ENCODE measurements at regions not wholly inside any gene's neighbourhood (a gene's known extent, or its start where the extent isn't known, plus 50 kb on each side); places are given as distances from the start of the nearest gene placed in this dataset.

- no peaks in the 10 kb centered on the region for H3K9me3 ChIP-seq
- WGBS (ENCODE audit: missing lambda C conversion rate) = 6% methylated on average over 6 of the region's 6 CpGs
- H3K27ac ChIP-seq = no peak overlapping the region
- no peak for TF ChIP-seq ELK1 (IDR thresholded peaks at IDR 0.05; ENCODE audit: low read depth, low read length)
- TF ChIP-seq ESRRA (IDR thresholded peaks at IDR 0.05; ENCODE audit: borderline replicate concordance, low read length) = no peak
- no peak for TF ChIP-seq ATOH8 (CRISPR knock-in tag; IDR thresholded peaks at IDR 0.05; ENCODE audit: low read depth)
- no peak for TF ChIP-seq FOSL2 (IDR thresholded peaks at IDR 0.05)
- no peak for TF ChIP-seq FOSL2 (CRISPR knock-in tag; IDR thresholded peaks at IDR 0.05)
- no peak for TF ChIP-seq CHD2 (IDR thresholded peaks at IDR 0.05; ENCODE audit: low read length, partially characterized antibody)
- no peak for FAIRE-seq
- no peak for ATAC-seq
- no peaks in the 10 kb centered on the region for H3K4me1 ChIP-seq
- ChIA-PET POLR2A (no interaction called here), CTCF (no interaction called here)
- no peak overlapping the region for H3K4me3 ChIP-seq
- DNase-seq (ENCODE audit: low read depth in 1 of 2, low spot score in 1 of 2) = no peak
- H3K4me2 ChIP-seq = no peak overlapping the region
Measured at GRCh38 chr1:34625521-34626015, 129.3 kb upstream of the GJB5 start.

- Histone ChIP-seq H3K4me3 (no peak overlapping the region), H3K4me1 (no peaks in the 10 kb centered on the region), H3K27ac (no peak overlapping the region), H3K4me2 (no peak overlapping the region), H3K9me3 (no peaks in the 10 kb centered on the region)
- DNase-seq (ENCODE audit: low read depth in 1 of 2, low spot score in 1 of 2) (no peak), ATAC-seq (no peak), FAIRE-seq (no peak)
- ChIA-PET CTCF (interaction anchor here (0.6 kb wide), 1 partner anchor 882 kb away, joined by 3 read pairs; no protein-coding TSS in a partner anchor), POLR2A (no interaction called here)
- 14% methylated on average over 10 of the region's 10 CpGs for WGBS (ENCODE audit: missing lambda C conversion rate)
- no peak for TF ChIP-seq ESRRA (IDR thresholded peaks at IDR 0.05; ENCODE audit: borderline replicate concordance, low read length)
- TF ChIP-seq NFE2L2 (conservative IDR thresholded peaks at IDR 0.05; ENCODE audit: low read length) = no peak
- TF ChIP-seq HOXB5 (CRISPR knock-in tag; IDR thresholded peaks at IDR 0.05) = no peak
- no peak for TF ChIP-seq NPAS2 (CRISPR knock-in tag; IDR thresholded peaks at IDR 0.05; ENCODE audit: borderline replicate concordance)
- TF ChIP-seq REST (IDR thresholded peaks at IDR 0.05) = no peak
- TF ChIP-seq SMC3 (IDR thresholded peaks at IDR 0.05) = no peak
- no peak for TF ChIP-seq ZNF302 (CRISPR knock-in tag; IDR thresholded peaks at IDR 0.05)
- TF ChIP-seq FOSB (CRISPR knock-in tag; IDR thresholded peaks at IDR 0.05) = no peak
- TF ChIP-seq HEYL (CRISPR knock-in tag; IDR thresholded peaks at IDR 0.05) = no peak
- no peak for TF ChIP-seq CEBPB (IDR thresholded peaks at IDR 0.05)
- no peak for TF ChIP-seq SREBF2 (IDR thresholded peaks at IDR 0.05)
- TF ChIP-seq USF2 (IDR thresholded peaks at IDR 0.05) = no peak
- TF ChIP-seq PHF8 (IDR thresholded peaks at IDR 0.05; ENCODE audit: borderline replicate concordance, low read depth) = no peak
- TF ChIP-seq EHF (CRISPR knock-in tag; IDR thresholded peaks at IDR 0.05) = no peak
- no peak for TF ChIP-seq CHD4 (IDR thresholded peaks at IDR 0.05; ENCODE audit: borderline replicate concordance)
- no peak for TF ChIP-seq FOXS1 (CRISPR knock-in tag; IDR thresholded peaks at IDR 0.05)
Measured at GRCh38 chr1:34627465-34628240, 127.2 kb upstream of the GJB5 start.
